ENCODE measurements at regions not wholly inside any gene's neighbourhood (a gene's known extent, or its start where the extent isn't known, plus 50 kb on each side); places are given as distances from the start of the nearest gene placed in this dataset.

GRCh38 chr2:120669121-120669952 lies 66.3 kb upstream of the GLI2 start:
- peak; percentile 79 to 80 for DNase-seq

DNA sequence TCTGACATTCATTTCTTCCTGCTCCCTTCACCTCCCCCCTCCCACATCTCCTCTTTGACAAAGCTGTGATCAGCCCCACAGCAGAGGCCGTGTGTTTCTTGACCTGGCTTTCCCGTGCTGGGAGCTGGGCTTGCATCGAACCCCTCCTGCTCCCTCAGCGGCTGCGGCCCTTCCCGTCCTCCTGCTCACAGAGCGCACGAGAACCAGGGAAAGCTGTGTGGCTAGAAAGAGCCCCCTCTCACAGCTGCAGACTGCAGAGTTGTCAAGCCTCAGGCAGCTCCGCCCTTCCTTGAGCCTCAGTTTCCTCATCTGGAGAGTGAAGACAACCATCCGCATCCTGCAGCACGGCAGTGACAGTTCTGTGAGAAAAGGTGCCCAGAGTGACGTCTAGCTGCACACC lies 65.7 kb upstream of the GLI2 start:
- DNase-seq: no peak

- DNase-seq: no peak
Measured at GRCh38 chr2:120670371-120670770, 65.3 kb upstream of the GLI2 start.

DNA sequence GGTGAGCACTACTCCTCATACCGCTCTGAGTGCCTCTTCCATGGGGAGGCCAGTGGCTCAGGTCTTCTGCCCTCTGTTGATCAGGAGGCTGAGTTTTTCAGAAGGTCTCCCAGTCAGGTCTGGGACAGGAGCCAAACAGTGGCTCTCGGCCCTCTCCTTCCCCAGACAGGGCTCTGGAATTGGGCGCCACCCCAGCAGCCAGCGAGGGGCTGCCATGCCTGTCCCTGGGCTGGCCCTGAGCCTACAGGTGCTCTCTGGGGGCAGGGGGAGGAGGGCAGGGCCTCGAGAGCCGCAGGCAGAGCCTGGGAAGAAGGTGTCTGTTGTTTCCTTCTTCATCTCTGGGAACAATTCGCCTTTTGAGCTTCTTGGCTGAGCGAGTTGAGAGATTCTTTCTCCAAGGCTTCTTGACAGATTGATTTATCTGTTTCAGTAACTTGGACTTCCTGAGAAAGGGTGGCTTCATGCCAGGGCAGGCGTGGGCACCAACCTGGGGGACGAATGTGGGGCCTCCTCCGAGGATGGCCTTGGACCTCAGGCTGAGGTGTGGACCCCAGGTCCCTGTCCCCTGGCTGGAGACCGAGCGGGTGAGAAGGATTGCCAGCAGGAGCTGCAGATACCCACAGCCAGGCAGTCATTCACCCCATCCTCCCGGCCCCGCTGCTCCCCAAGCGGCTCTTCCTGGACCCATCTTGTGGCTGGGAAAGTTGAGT lies 64.7 kb upstream of the GLI2 start:
- no peak for DNase-seq

- no peak for DNase-seq
Measured at GRCh38 chr2:120672526-120673204, 63.0 kb upstream of the GLI2 start.

DNA sequence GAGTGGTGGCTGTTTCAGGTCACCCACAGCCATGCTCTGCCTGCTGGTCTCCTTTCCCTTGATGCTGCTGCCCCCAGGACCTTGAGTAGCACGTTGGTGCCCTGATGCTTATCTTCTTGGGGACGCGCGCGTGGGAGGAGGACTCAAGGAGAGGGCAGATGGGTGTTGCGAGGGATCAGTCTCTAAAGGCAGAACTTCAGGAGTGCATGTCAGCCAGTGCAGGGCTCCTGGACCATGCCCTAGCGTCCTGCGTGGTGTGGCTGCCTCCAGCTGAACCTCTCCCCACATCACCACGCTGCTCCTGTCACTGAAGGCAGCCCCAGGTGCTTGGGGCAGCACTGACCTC lies 62.5 kb upstream of the GLI2 start:
- no peak for DNase-seq

DNA sequence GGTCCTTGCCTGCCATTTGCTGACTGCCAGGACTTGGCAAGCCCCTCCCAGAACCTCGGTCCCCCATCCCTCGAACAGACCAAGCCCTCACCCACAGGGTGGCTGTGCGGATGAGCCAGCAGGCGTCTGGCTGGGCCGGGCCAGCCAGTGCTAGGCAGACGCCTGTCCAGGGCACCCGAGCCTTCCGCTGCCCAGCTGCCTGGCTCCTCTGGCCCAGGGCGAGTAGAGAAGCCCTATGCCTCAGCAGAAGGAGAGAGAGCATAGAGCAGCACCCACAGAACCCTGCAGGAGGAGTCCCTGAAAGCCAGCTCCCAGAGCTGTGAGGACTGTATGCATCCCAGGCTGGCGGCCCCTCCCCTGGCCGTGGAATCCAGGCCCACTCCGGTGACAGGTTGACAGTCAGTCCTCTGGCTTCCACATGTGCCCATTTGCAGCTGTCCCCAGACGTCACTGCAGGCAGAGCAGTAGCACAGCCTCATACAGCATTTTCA lies 62.1 kb upstream of the GLI2 start:
- peak in 1 of 2 experiments; percentile 31 for DNase-seq

DNA sequence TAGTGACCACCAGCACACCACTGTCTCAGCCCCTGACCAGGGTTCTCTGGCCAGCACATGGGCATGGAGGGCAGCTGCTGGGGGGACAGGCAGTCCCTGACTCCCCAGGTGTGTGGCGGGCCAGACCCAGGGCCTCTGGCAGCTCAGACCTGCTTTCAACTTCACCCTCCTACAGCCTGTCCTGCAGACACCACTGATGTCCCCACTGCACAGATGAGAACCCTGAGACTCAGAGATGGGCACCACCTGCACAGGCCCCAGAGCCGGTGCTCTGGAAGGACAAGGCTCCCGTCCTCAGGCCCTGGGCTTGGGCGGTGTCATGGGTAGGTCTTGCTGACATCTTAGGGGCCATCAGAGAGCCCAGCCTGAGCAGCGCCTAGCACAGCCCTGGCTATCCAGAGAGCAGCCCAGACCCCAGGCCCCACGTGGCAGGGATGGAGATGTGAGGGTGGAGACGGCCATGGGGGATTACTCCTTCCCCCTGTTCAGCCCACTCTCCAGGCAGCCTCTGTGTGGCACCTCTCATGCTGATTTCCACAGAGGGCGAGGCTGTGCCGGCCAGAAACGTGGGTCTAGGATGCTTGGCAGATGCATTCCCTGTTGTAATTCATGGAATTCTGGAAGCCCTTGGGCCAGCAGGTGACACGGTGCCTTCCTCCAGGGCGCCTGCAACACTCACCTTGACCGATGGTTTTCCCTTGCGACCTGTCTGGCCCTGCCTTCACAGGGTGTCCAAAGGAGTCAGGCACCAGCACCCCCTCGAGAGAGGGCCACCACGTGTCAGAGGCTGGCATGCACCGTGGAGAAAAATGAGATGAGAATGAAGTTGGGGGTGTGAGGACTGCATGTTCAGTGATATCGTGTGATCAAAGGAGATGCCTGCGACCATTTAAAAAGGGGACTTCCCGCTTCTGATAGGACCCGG lies 61.2 kb upstream of the GLI2 start:
- no peak for DNase-seq

GRCh38 chr2:120675460-120676130 lies 60.1 kb upstream of the GLI2 start:
- DNase-seq: peak in 1 of 2 experiments; percentile 7

DNA sequence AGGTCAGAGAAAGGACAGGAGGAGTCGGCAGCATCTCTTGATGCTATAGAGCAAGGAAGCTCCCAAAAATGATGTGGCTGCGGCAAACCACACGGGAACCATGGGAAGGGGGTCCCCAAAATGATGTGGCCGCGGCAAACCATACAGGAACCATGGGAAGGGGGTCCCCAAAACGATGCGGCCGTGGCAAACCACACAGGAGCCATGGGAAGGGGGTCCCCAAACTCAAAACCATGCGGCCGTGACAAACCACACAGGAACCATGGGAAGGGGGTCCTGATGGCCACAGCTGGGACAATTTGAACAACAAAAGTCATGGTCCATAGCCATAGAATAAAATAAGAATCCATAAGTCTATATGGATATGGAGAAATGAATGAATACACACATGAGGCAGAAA lies 58.4 kb upstream of the GLI2 start:
- DNase-seq: no peak

- DNase-seq: no peak
Measured at GRCh38 chr2:120677696-120678247, 57.9 kb upstream of the GLI2 start.

GRCh38 chr2:120678251-120678650 lies 57.4 kb upstream of the GLI2 start:
- DNase-seq: peak in 1 of 2 experiments; percentile 8

GRCh38 chr2:120678926-120679325 lies 56.7 kb upstream of the GLI2 start:
- DNase-seq: no peak

DNA sequence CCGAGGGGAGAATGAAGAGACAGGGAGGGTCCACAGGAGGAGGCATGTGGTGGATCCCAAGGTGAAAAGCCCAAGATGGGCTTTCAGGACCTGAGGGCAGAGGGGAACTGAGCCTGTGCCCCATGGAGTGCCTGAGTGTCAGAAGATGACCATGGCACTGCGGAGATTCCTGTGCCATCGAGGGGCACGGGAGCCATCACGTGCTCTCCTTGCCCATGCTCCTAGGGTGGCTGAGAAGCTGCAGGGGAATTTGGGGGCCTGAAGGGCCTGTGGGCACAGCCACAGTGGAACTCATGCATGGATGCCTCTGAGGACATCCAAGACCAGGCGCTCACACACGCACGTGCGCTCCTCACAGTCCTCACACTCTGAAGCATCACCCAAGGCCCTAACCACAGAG lies 56.1 kb upstream of the GLI2 start:
- DNase-seq: no peak

GRCh38 chr2:120680136-120680761 lies 55.4 kb upstream of the GLI2 start:
- DNase-seq: peak; percentile 67 to 79

DNA sequence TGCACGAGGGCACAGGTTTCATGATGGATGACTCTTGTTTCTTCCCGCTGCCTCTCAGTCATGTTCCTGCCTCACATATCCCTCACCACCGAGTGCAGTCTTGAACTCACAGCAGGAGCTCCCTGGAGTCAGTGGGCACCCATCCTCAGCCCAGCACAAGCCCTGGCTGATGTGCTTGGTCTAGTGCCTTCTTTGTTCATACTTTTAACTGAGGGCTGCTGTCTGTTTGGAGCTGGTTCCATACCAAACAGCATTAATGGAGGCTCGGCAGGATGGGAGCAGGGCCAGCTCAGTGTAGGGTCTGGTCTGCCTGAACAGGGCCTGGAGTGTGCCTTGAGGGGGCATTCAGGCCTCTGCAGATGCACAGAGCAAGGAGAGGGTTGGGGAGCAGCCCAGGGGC lies 54.5 kb upstream of the GLI2 start:
- no peak for DNase-seq

- no peak for DNase-seq
Measured at GRCh38 chr2:120681696-120682288, 53.9 kb upstream of the GLI2 start.

GRCh38 chr2:120682654-120683053 lies 53.0 kb upstream of the GLI2 start:
- no peak for DNase-seq

DNA sequence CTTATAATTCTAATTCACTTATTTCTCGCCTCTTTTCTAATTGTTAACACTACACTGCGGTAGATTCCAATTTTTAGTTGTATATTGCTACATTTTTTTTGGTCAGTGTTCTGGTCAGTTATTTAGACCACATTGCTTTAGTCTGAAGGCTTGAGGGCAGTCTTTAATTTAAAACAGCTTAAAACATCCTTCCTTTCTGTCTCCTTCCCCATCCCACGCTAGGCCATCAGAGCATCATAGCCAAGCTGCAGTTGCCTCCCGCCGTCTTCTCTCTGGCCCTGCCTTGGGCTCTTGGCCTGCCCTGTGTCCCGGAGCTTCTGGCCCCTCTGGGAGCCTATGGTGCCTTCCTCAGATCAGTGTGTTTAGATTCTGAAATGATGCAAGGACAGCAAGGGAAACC lies 52.6 kb upstream of the GLI2 start:
- no peak for DNase-seq

DNA sequence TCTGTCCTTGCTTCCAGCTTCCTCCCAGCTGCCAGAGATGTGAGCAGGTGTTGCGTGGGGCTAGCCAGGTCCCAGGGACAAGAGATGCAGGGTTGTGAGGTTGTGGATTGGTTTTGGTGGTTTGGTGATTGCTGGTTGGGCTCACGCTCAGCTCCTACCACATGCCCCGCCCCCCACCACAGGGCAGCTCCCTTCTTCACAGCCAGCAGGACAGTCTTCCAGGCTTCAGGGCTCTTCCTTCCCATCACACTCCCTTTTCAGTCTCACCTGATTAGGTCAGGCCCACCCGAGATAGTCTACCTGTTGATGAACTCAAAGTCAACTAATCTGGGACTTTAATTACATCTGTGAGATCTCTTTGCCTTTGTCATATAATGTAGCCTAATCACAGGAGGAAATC lies 52.0 kb upstream of the GLI2 start:
- DNase-seq: peak in 1 of 2 experiments; percentile 23

Data from SHP77 (cell line).